T-helper 17 cell (primary cell): ENCODE measurements at regions not wholly inside any gene's neighbourhood (a gene's known extent, or its start where the extent isn't known, plus 50 kb on each side); places are given as distances from the start of the nearest gene placed in this dataset.

ENCODE experiments used
- ATAC-seq: fragments of 150-1000 bp; cut with Tn5 transposase; 2 replicates; pipeline ENCODE4 v1.10.0; 2021; ENCODE audit warnings: mild to moderate bottlenecking, moderate library complexity
- DNase-seq, 3 donors: peaks; one replicate each; pipeline versions ENCODE4 v3.0.0 to v3.0.0-alpha.2; 2020 to 2021
- H3K9me3 ChIP-seq: one replicate; pipeline ENCODE4 v1.7.0; 2013; ENCODE audit warnings: low read length, mild to moderate bottlenecking; ENCODE audit not compliant: control insufficient read depth, poor library complexity, severe bottlenecking
- H3K27ac Mint-ChIP-seq: one replicate; pipeline ENCODE4 v1.8.0; 2022; ENCODE audit warnings: mild to moderate bottlenecking, moderate library complexity, mixed read lengths
- H3K27me3 Mint-ChIP-seq: one replicate; pipeline ENCODE4 v1.8.0; 2022; ENCODE audit warnings: mixed read lengths
- H3K36me3 Mint-ChIP-seq: one replicate; pipeline ENCODE4 v1.8.0; 2022; ENCODE audit warnings: low read depth, mixed read lengths
- H3K4me1 Mint-ChIP-seq: one replicate; pipeline ENCODE4 v1.8.0; 2022; ENCODE audit warnings: mild to moderate bottlenecking, mixed read lengths
- H3K4me3 Mint-ChIP-seq: one replicate; pipeline ENCODE4 v1.8.0; 2022; ENCODE audit warnings: mild to moderate bottlenecking, moderate library complexity, mixed read lengths

DNA sequence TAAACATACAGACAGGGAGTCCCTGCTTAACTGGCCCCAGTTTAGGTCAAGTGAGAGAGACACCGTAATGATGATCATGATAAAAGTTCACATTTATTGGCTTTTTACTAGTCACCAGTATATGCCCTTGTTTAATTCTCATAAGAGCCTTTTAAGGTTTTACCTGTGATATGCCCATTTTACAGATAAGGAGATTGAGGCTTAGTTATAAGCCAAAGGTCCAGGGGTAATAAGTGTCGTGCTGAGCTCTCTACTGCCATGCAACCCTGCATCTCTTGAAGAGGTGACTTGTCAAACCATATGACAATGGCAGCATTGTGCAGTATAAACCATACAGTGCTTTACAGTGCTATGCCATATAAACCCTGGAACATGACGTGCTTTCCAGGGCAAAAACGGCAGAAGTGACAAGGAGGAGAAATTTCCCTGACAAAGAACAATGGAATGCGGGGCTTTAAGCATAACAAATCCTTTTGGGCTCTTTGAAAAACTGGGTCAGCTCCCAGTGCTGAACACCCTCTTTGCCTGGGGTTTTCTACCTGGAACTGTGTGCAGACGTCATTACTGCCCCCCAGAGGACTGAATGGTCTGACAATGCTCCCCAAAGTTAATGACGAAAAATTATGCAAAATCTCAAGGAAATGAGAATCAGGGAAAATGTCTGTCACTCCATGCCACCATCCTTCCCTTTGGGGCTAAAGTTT is 59.7 kb upstream of the C14orf132 start:
- Mint-ChIP-seq H3K4me1 (peaks cover 2% of the 10 kb centered on the region), H3K36me3 (peaks cover 3% of the 10 kb centered on the region), H3K4me3 (no peak overlapping the region)

DNA sequence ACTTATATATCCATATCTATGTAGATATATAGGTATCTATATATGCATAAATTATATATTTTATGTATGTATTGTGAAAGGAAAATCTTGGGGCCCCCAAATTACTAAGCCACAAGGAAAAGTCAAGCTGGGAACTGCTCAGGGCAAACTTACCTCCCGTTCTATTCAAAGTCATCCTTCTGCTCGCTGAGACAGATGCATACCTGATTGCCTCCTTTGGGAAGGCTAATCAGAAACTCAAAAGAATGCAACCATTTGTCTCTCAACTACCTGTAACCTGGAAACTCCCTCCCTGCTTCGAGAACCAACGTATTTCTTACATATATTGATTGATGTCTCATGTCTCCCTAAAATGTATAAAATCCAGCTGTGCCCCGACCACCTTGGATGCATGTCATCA is 58.8 kb upstream of the C14orf132 start:
- no peak overlapping the region for H3K27ac Mint-ChIP-seq
- no peaks in the 10 kb centered on the region for H3K9me3 ChIP-seq
- H3K4me1 Mint-ChIP-seq = peaks cover 2% of the 10 kb centered on the region
- DNase-seq = no peak
- no peak for ATAC-seq
- H3K27me3 Mint-ChIP-seq = peaks cover 46% of the 10 kb centered on the region
- peaks cover 3% of the 10 kb centered on the region for H3K36me3 Mint-ChIP-seq
- H3K4me3 Mint-ChIP-seq = no peak overlapping the region

More for the DNA sequence above, 59.7 kb upstream of the C14orf132 start:
- DNase-seq (no peak), ATAC-seq (no peak)
- H3K9me3 ChIP-seq = no peaks in the 10 kb centered on the region
- Mint-ChIP-seq H3K27ac (no peak overlapping the region), H3K27me3 (peaks cover 43% of the 10 kb centered on the region)

DNA sequence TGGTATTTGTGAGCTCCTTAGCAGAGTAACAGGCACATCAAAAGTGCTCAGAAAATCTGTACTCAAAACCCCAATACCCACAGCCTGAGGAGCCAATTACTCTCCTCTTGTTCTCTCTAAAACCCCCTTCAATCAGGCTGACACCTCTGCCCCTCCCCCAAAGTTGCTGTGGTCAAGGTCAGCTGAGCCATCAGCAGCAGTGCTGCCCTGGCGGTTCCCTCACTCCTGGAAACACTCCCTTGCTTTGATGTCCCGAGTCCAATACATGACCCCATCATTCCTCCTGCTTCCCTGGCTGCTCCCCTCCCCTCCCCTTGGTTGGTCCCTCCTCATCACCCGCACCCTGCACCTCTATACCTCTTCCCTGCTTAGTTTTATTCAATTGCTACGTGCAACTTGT is 57.2 kb upstream of the C14orf132 start:
- H3K9me3 ChIP-seq = no peaks in the 10 kb centered on the region
- Mint-ChIP-seq H3K27ac (no peak overlapping the region), H3K36me3 (peaks cover 3% of the 10 kb centered on the region), H3K4me1 (peaks cover 2% of the 10 kb centered on the region), H3K27me3 (peaks cover 51% of the 10 kb centered on the region), H3K4me3 (no peak overlapping the region)
- ATAC-seq (no peak), DNase-seq (no peak)

DNA sequence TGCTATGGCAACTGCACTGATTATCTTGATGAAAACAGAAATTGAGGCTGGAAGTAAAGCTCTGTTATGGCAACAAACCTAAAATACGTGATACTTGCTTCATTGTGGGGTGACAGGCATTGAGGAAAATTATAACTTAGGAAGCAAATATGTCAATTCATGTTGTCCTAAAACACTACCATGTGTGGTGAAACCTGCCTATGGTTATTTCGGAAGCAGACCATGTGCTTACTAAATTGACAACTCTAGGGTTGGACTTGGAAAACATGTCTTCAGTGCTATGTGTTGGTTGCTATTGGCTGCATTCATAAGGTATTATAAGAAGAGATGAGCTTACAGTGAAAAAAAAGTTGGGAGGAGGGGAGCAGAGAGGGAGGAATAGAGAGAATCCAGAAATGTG is 55.0 kb upstream of the C14orf132 start:
- DNase-seq (no peak), ATAC-seq (no peak)
- Mint-ChIP-seq H3K27ac (no peak overlapping the region), H3K36me3 (peaks cover 3% of the 10 kb centered on the region), H3K4me1 (peaks cover 2% of the 10 kb centered on the region), H3K4me3 (no peak overlapping the region), H3K27me3 (peaks cover 54% of the 10 kb centered on the region)
- no peaks in the 10 kb centered on the region for H3K9me3 ChIP-seq
